Stimulated activated CD8-positive, alpha-beta memory T cell treated with anti-CD3 and anti-CD28 coated beads, Interleukin-15, amount 100 ng/mL, for 1 hour (primary cell): ENCODE measurements at regions not wholly inside any gene's neighbourhood (a gene's known extent, or its start where the extent isn't known, plus 50 kb on each side); places are given as distances from the start of the nearest gene placed in this dataset.
"Not testable (repeated sequence)": the region's sequence is repeated elsewhere in the genome, so short reads cannot be mapped to it uniquely, and the experiment has no call there.

ENCODE experiments used
- DNase-seq: peaks from one replicate; pipeline ENCODE4 v3.0.0-alpha.2; 2020; ENCODE audit warnings: low read depth

DNA sequence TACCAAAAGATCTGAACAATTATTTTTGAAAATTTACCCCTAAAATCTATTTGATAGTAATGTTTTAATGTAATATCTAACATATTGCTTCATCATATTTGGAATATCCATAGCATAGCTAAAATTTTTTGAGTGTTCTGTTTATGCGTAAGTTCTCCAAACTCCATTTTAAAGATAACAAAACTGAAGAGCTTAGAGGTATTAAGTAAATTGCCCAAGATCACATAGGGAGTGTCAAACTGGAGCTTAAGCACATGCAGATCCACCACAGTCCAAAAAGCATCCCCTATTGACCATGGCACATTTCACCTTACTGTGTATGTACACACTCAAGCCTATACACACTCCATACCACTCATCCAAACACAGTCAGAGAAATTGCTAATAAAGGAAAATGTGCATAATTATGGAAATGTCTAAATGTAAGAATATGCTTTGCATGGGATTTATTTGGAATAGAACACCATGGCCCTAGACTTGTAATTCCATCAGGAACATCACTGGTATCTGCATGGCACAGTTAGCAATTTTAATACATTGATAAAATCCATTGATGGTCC lies 85.2 kb upstream of the TGFBR2 start:
- DNase-seq = no peak

DNA sequence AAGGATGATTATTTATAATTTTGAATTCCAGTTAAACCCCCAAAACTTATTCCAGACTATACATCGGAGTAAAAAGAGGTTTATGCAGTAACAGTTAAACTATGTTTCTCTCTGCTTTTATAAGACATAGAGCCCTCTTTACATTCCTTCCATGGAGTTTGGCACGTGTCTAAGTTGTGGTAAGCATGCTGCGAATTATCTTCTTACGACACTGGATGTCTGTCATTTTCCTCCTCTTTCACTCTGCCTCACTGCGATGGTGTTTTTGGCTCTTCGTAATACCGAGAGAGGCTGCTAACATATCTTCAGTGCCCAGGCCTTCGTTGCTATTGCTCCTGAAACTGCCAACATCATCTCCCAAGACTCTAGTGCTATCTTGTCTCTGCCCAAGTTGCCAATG lies 83.9 kb upstream of the TGFBR2 start:
- DNase-seq = no peak

DNA sequence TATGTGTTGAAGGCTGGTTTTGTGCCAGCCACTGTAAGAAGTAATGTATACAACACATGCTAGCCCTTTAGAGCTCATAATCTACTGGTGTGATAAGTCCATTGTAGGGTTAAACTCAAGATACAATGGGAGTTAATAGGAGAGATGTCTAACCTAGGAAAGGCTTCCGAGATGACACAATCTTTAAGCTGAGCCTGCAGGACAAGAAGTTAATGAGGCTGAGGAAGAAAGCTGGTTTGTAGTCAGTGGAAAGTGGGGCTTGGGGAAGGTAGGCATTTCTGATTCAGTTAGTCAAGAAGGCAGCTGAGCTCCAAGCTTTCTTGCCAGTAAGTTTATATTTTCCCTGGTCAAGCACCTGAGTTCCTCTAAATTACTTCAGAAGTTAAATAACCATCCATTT lies 83.0 kb upstream of the TGFBR2 start:
- no peak for DNase-seq

DNA sequence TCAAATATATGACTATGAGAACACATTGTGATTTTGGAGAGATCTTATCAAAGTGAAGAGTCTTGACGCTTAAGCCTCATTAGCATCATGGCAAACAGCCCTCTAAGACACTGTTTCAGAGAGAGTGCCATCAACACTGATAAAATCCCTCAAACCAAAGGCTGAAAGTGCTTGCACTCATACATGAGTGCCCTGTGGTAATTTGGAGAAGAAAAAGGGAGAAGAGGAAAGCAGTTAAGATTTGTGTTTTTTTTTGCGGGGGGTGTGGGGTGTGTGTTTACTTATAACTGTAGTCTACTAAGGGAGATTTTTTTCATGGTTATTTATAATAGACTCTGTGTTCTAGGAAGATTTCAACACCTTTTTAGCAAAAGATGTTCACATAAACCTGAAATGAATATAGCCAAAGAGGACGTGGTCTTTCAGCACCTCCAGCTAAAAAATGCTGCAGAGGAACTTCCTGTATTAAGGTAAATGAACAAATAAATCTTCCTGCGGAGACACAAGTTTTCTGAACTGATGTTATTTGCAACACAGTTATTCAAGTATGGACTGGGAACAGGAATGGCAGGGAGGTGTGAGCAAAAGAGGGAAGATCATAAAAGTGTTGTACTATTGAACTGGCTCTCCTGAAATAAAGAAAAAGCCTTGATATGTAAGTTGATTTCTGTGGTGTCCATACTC lies 81.9 kb upstream of the TGFBR2 start:
- DNase-seq = no peak

DNA sequence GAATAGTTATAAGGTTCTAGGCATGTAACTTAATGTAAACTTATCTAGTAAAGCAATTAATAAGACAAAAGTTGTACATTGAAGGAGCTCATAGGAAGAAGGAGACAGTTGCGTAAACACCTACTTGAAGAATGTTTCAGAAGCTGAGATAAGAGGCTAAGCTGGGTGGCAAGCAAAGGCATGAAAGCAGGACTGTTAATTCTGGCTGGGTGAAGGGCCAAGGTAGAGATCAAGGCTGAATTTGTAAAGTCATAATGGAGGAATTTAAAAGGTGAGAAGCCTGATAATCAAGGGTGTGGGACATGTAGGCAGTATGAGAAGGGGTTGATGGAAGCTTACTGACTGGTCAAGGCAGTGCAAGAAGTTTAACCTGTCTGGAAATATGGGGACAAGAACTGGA lies 80.4 kb upstream of the TGFBR2 start:
- no peak for DNase-seq

DNA sequence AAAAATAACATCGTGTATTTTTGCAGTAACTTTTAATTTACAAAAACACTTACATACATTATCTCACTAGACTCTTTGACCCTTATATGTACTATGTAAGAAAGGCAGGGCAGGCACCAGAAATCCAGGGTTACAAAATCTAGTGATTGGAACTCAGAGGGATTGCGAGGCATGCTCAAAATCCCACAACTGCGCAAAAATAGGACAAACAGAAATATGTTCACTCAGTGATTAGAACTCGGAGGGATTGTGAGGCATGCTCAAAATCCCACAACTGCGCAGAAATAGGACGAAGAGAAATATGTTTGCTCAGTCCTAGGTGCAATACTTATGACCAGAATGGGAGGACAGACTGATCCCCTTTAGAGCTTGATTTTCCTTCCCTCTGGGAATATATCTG lies 79.2 kb upstream of the TGFBR2 start:
- DNase-seq = no peak

DNA sequence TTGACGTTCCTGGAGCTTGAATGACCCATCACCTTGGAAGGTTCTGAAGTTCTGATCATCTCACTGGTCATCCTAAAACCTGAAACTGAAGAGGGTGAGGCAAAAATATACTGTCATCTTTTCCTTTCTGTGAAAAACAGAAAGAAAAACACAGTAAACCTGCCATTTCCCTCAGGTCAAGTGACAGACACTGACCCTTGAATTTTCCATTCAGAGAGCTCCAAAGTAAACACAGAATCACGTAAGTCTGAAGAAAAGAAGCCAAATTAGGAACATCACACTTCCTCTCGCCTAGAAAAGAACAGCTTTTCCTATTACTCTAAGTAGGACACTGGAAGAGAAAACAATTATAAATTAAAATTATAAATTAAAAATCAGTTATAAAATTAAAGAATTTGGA lies 78.7 kb upstream of the TGFBR2 start:
- no peak for DNase-seq

DNA sequence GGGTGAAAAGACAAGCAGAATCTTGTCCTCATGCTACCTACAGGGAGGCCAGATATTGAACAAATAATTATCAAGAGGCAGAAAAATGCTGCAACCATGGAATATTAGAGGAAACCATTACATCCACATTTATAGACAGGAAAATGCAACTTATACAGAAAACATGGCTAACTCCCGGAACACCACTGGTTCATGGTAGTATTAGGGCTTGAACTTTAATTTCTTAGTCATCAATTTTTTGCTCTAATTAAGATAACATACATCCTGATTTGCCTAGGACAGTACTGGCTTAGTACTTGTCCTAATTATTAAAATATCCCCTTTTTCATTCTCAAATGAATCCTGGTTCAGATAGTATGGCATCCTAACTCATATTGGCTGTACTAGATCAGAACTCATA lies 76.3 kb upstream of the TGFBR2 start:
- DNase-seq = no peak

DNA sequence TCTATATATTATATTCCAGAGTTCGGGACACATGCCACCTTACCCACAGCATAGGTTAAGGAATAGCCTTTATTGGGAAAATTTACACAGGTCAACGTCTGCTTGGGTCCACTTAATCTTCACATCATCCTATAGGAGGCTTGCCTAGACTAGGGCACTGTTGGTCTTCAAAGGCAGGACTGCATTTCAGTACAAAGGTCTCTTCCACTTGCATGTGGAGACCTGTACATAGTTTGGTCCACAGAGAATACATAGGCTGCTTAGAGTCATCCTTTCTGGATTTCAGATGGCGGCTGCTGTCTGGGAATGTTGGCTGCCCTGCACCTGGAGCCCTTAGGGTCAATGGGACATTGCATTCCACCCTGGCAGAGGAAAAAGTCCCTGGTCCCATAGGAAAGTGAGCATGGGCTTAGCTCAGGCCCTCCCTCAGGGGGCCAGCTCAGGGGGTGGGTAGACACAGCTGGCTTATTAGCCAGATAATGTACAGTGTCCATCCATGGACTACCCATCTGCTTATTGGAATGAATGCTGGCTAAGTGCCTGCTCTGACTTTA lies 75.3 kb upstream of the TGFBR2 start:
- DNase-seq = no peak

DNA sequence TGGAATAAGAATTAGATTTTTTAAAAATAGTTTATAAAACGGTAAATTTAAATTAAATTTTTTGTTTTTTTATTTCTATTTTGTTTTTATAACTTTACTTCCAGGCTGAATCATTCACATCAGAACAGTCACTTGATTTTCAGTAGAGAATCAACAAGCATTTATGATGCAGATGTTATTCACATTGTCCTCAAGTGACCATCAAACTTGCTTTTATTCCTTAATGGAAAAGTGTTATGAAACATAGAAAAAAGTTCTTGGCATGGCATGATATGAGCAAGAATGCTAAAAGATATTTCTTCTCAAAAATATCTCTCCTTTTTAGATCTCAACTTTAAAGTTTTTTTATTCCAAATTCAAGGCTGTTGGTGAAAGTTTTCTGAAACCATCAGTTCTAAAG lies 70.9 kb upstream of the TGFBR2 start:
- no peak for DNase-seq

DNA sequence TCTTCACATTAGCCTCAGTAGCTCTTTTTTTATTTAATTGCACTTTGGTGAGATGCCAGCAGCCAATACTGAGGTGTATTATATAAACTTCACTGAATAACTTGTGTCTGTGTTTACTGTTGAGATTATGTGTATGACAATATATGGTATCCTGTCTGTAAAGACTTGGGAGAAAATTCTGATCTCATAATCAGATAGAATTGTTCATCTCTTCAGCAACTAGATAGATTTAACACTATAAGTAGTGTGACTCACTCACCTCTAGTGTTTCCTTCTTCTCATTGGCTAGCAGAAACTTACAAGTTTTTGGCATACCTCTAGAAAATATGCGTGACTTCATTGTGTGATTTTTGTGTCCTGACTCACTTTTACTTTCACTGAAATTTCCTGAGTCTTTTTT lies 67.6 kb upstream of the TGFBR2 start:
- no peak for DNase-seq

DNA sequence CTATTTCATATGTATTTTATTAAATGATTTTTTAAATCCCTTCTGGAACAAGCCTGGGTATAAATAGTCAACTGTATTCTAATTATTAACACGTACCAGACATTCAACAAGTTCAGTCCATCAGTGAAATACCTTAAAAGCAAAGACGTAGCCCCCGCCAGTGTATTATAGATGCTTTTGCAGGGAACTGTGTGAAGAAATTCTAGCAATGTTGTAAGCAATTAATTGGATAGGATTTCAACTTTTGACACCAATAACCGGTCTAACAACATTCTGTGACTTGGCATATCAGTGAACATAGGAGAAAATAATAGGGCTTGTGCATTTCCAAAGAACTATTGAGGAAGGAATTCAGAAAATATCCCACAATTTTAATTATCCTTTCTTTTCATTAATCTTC lies 67.2 kb upstream of the TGFBR2 start:
- no peak for DNase-seq

DNA sequence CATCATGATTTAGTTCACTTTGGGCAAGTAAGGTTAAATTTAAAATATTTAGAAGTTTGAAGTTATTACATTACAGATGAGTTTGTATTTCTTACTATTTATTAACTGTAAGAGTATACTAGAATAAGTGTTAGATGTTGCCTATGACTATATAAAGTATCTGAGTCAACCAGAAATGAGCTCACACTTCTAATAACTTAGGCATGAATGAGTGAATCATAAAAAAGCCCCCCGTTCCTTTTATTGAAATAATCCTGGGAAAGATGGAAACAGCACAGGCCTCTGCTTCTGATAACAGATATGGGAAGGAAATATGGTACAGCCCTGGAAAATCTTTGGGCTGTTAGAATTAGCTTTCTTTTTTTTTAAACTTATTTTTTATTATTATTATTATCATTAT lies 66.6 kb upstream of the TGFBR2 start:
- DNase-seq = no peak

DNA sequence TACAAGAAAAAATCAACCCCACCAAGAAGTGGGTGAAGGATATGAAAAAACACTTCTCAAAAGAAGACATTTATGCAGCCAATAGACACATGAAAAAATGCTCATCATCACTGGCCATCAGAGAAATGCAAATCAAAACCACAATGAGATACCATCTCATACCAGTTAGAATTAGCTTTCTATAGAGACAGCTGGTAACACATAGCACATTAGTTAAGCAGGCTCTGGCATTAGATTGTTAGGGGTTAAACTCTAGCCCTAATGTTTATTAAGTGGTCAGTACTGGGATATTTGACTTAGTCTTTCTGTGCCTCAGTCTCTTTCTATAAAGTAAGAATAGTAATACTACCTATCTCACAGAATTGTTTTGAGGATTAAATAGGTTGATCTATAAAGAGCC lies 65.2 kb upstream of the TGFBR2 start:
- not testable (repeated sequence) for DNase-seq

DNA sequence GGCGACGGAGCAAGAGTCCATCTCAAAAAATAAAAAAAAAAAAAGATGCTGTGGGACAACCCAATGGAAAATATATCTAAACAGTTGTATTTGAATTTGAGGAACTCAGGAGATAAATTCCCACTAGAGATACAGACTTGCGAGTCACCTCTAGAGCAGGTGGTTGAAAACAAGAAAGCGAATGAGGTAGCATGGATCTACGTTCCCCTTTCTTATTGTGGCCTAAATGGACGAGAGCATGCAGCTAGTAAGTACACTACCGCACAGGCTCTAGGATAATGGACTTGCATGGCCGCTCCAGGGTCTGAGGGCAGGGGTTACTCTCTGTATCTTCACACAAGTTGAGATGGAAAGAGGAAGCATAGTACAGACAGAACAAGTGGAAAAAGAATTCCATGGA lies 63.5 kb upstream of the TGFBR2 start:
- no peak for DNase-seq

DNA sequence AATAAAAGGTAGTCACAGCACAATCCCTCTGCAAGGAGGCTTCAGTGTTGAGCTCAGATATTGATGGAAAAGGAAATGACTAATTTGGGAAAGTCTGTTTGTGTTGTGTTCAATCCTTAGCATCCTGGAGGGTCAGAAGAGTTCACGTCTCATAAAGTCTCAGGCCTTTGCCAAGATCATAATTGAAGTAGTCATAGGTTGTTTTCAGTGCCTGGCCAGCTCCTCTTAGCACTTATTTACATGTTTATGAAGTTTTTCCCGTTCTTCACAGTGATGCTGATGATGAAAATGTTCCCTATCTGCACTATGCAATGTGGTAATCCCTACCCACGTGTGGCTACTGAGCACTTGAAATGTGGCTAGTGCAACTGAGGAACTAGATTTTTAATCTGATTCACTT lies 61.6 kb upstream of the TGFBR2 start:
- no peak for DNase-seq

DNA sequence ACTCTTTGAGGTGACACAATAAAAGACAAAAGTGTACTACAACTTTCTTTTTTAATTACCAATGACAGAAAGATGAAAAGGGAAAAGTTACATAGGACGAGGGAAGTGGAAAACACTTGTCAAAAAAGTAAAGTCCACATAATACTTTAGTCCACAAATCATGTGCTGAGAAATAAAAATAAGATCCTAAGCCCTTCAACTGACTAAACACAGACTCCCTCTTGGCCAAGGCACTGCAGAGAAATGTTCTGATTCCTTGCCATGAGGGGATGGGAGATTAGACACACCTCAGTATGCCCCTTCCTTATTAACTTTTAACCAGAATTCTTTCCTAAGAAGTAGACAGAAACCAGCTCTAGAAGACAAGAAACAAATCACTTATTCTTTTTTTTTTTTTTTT lies 59.5 kb upstream of the TGFBR2 start:
- no peak for DNase-seq

DNA sequence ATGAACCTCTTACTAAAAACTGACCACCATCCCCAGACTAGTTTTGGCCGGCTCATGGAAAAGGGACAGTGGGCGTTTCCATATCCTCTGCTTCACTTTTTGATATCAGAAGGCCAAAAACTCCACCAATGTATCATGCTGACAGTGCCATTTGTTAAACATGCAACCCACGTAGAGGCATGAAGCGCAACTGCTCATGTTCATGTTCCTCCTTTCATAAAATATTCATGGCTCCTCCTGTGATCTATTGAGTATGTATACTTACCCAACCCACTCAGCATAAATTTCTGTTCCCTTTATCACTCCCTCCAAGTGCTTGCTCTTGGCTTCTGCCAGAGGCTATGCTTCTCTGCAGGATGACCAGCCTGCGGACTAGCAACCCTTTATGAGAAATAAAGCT lies 58.7 kb upstream of the TGFBR2 start:
- no peak for DNase-seq

DNA sequence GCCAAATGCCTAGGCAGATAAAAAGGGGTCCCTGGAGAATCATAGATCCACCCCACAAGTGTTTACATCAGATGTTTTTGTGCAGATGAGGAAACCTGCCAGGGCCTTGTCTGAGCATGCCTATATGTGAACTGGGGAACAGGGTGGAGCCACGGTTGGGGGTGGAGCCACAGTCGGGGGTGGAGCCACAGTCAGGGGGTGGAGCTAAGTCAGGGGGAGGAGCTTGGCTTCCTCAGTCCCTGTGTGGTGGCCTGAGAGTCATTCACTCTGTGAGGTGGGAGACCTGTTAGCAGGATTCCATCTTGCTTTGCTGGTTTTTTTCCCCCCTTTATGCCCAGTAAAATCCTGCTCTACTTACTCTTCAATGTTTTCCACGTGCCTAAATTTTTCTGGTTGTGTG lies 57.8 kb upstream of the TGFBR2 start:
- no peak for DNase-seq

DNA sequence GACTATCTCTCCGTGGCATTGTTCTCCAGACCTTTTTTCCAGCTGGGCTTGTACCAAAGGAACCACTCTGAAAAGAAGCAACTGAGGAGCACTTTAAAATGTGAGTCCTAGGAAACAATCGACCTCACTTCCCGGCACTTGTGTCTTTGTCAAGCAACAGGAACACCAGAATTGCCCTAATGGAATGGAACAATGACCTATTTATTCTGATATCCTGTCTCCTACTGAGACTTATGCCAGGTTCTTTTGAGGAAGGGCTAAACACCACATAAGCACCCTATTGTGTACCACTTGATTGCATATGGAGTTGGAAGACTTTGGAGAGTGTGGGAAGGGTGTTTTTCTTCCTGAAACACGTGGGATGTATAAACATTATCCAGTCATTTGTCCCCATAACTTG lies 56.8 kb upstream of the TGFBR2 start:
- DNase-seq = no peak

DNA sequence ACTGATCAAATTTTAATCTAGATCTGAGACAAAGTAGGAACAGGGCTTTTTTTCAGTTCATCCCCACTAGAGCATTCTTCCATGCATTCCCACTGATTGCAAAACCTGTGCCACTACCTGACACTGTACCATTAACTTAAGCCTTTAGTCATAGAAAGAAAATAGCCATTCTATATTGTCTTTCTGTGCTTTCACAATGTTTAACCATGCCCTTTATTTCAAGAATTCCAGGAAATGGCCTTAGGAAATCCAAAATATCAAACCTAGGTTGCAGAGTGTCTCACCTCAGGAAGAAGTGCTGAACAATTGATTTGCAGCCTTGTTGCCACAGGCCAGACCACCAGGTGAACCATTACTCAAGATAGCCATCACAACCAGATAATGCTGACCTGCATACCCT lies 56.2 kb upstream of the TGFBR2 start:
- no peak for DNase-seq

DNA sequence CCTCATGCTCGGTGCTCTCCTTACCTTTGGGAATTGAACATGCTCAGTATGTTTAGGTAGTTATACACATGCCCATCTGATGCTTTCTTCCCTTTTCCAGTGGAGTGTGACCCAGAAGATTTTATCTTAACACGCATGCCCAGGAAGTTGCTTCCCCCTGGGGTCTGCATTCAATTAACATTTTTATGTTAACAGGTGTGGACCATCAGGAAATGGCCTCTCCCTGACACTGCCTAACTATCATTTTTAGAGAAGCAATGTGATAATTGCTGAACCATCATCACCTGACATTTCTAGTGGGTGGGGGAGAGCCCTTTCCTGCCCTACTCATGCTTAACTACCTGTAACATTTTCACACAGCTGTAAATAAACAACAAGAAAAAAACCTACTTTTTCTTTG lies 55.1 kb upstream of the TGFBR2 start:
- DNase-seq = no peak

DNA sequence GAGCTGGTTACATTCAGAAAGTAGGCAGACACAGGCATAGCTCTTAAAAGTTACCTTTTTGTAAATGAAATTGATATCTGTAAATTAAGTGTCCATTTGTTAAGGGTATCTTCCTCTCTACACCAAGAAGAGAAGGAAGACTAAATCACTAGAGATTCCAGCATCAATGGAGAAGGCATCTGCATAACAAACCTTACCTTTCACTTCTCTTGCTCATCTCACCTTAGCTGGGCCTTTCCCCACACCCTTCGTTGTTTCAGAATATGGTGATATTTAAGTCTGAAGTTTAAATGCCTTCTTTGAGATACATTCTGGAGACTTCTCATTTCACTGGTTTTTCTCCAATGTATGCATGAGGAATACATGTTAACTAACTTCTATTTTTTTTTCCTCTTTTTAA lies 54.5 kb upstream of the TGFBR2 start:
- DNase-seq = no peak

DNA sequence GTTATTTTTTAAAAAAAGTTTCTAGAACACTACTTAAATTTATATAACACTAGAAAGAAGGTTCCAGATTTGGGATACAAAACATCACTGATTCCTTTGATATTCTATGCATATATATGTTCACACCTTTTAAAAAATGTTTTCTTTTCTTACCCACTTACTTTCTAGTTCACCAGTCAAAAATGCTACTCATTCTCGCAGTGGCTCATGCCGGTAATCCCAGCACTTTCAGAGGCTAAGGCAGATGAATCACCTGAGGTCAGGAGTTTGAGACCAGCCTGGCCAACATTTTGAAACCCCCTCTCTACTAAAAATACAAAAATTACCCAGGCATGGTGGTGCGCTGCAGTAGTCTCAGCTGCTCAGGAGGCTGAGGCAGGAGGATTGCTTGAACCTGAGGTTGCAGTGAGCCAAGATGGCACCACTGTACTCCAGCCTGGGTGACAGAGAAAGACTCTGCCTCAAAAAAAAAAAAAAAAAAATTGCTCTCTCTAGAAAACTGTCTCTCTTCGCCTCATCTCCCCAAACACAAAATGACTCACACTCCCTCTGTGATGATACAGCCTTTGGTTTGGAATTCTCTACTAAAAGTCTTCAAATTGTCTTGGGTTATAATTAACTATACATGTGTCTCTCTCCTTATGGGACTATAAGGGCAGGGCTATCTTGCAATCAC lies 52.6 kb upstream of the TGFBR2 start:
- no peak for DNase-seq
